ENCODE measurements at regions not wholly inside any gene's neighbourhood (a gene's known extent, or its start where the extent isn't known, plus 50 kb on each side); places are given as distances from the start of the nearest gene placed in this dataset.

- TF ChIP-seq POLR2AphosphoS5 (IDR thresholded peaks at IDR 0.05) = no peak
- TF ChIP-seq, protein P1, sequence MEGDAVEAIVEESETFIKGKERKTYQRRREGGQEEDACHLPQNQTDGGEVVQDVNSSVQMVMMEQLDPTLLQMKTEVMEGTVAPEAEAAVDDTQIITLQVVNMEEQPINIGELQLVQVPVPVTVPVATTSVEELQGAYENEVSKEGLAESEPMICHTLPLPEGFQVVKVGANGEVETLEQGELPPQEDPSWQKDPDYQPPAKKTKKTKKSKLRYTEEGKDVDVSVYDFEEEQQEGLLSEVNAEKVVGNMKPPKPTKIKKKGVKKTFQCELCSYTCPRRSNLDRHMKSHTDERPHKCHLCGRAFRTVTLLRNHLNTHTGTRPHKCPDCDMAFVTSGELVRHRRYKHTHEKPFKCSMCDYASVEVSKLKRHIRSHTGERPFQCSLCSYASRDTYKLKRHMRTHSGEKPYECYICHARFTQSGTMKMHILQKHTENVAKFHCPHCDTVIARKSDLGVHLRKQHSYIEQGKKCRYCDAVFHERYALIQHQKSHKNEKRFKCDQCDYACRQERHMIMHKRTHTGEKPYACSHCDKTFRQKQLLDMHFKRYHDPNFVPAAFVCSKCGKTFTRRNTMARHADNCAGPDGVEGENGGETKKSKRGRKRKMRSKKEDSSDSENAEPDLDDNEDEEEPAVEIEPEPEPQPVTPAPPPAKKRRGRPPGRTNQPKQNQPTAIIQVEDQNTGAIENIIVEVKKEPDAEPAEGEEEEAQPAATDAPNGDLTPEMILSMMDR (IDR thresholded peaks at IDR 0.05) = no peak
- TF ChIP-seq EP300 (IDR thresholded peaks at IDR 0.05) = no peak
- no peak for TF ChIP-seq POLR2A (IDR thresholded peaks at IDR 0.05; ENCODE audit: low read depth)
- Histone ChIP-seq H3K4me1 (no peaks in the 10 kb centered on the region), H3K4me3 (no peak overlapping the region), H3K27ac (replicated peaks in 1 of 4) (no peak overlapping the region), H3K9me3 (no peaks in the 10 kb centered on the region), H3K36me3 (no peaks in the 10 kb centered on the region), H3K27me3 (no peaks in the 10 kb centered on the region)
- 75% methylated on average over 2 of the region's 2 CpGs for WGBS
- intact Hi-C loops (cut with DNase I) = no loop called here
- DNase-seq (ENCODE audit: extremely low spot score) = no peak
These were observed 817.3 kb downstream of the SATB2 start for GRCh38 chr2:198640463-198640862.

- Histone ChIP-seq H3K4me1 (no peaks in the 10 kb centered on the region), H3K9me3 (no peaks in the 10 kb centered on the region), H3K27ac (replicated peaks in 1 of 4) (no peak overlapping the region), H3K27me3 (no peaks in the 10 kb centered on the region), H3K36me3 (no peaks in the 10 kb centered on the region), H3K4me3 (no peak overlapping the region)
- WGBS = 60% methylated on average over 1 of the region's 1 CpG
- TF ChIP-seq, protein P1 (IDR thresholded peaks at IDR 0.05) = no peak
- TF ChIP-seq POLR2A (IDR thresholded peaks at IDR 0.05; ENCODE audit: low read depth) (no peak), POLR2AphosphoS5 (IDR thresholded peaks at IDR 0.05) (no peak), EP300 (IDR thresholded peaks at IDR 0.05) (no peak)
- no peak for DNase-seq (ENCODE audit: extremely low spot score)
- intact Hi-C loops (cut with DNase I) = no loop called here
These were observed 818.2 kb downstream of the SATB2 start for GRCh38 chr2:198639580-198639979.

- Histone ChIP-seq H3K27ac (replicated peaks in 1 of 4) (no peak overlapping the region), H3K4me1 (no peaks in the 10 kb centered on the region), H3K4me3 (no peak overlapping the region), H3K9me3 (no peaks in the 10 kb centered on the region), H3K36me3 (no peaks in the 10 kb centered on the region), H3K27me3 (no peaks in the 10 kb centered on the region)
- intact Hi-C loops (cut with DNase I) = no loop called here
- no peak for DNase-seq (ENCODE audit: extremely low spot score)
- WGBS = 85% methylated on average over 3 of the region's 3 CpGs
- no peak for TF ChIP-seq EP300 (IDR thresholded peaks at IDR 0.05)
- TF ChIP-seq POLR2A (IDR thresholded peaks at IDR 0.05; ENCODE audit: low read depth) = no peak
- TF ChIP-seq POLR2AphosphoS5 (IDR thresholded peaks at IDR 0.05) = no peak
- TF ChIP-seq, protein P1 (IDR thresholded peaks at IDR 0.05) = no peak
These were observed 819.2 kb downstream of the SATB2 start for GRCh38 chr2:198638577-198638976.

DNA sequence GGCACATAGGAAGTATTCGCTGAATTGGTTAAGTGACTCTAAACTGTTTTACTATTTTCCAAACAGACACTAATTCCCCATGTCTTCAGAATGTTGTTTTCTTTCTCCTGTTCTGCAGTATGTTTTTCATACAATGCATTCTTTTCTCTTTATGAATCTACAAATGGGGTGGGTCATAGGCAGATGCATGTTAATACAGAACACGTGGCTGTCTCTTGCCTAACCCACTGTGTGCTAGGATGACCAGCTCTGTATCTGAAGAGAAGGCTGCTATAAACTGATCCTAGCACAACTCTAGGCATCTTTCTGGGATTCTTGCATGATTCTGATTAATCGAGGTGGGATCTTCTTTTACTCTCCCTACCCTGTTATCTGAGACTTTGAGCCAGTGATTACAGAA, 826.0 kb downstream of the PLCL1 start:
- 86% methylated on average over 3 of the region's 3 CpGs for WGBS

DNA sequence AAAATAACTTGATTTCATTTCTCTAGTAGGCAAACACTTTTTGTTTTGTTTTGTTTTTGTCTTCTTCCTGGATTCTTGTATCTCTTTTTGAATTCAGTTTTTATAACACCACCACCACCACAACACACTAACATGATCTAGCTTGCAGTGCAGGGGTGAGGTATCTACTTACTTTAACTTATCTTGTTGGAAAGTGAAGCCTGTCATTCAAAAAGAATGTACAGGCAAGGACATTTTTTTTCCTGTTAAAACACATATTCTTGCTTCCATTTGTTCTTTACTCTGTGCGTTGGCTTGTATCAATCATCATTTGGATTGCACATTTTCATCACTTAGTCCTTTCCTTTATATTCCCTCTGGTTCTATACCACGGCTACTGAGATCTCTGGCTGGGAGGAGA, 824.2 kb downstream of the PLCL1 start:
- H3K4me1 ChIP-seq = no peaks in the 10 kb centered on the region
- no peaks in the 10 kb centered on the region for H3K9me3 ChIP-seq
- no peak overlapping the region for H3K4me3 ChIP-seq
- no peaks in the 10 kb centered on the region for H3K27me3 ChIP-seq
- 81% methylated on average over 2 of the region's 2 CpGs for WGBS
- H3K36me3 ChIP-seq = no peaks in the 10 kb centered on the region
- DNase-seq (ENCODE audit: extremely low spot score) = no peak
- no peak for TF ChIP-seq EP300 (IDR thresholded peaks at IDR 0.05)
- no peak for TF ChIP-seq POLR2A (IDR thresholded peaks at IDR 0.05; ENCODE audit: low read depth)
- TF ChIP-seq, protein P1 (IDR thresholded peaks at IDR 0.05) = no peak
- no peak for TF ChIP-seq POLR2AphosphoS5 (IDR thresholded peaks at IDR 0.05)
- H3K27ac ChIP-seq (replicated peaks in 1 of 4) = no peak overlapping the region
- intact Hi-C loops (cut with DNase I) = no loop called here

More for the DNA sequence above, 826.0 kb downstream of the PLCL1 start:
- intact Hi-C loops (cut with DNase I) = no loop called here
- Histone ChIP-seq H3K9me3 (no peaks in the 10 kb centered on the region), H3K27ac (replicated peaks in 1 of 4) (no peak overlapping the region), H3K4me1 (no peaks in the 10 kb centered on the region), H3K27me3 (no peaks in the 10 kb centered on the region), H3K36me3 (no peaks in the 10 kb centered on the region), H3K4me3 (no peak overlapping the region)
- TF ChIP-seq EP300 (IDR thresholded peaks at IDR 0.05) (no peak), POLR2AphosphoS5 (IDR thresholded peaks at IDR 0.05) (no peak), POLR2A (IDR thresholded peaks at IDR 0.05; ENCODE audit: low read depth) (no peak)
- TF ChIP-seq, protein P1 (IDR thresholded peaks at IDR 0.05) = no peak
- DNase-seq (ENCODE audit: extremely low spot score) = no peak

All from esophagus muscularis mucosa (tissue), 4 donors.